ENCODE measurements at regions not wholly inside any gene's neighbourhood (a gene's known extent, or its start where the extent isn't known, plus 50 kb on each side); places are given as distances from the start of the nearest gene placed in this dataset.

GRCh38 chr16:73350707-73351452, 303.0 kb upstream of the ZFHX3 start:
- no peak for DNase-seq (ENCODE audit: low spot score)

DNA sequence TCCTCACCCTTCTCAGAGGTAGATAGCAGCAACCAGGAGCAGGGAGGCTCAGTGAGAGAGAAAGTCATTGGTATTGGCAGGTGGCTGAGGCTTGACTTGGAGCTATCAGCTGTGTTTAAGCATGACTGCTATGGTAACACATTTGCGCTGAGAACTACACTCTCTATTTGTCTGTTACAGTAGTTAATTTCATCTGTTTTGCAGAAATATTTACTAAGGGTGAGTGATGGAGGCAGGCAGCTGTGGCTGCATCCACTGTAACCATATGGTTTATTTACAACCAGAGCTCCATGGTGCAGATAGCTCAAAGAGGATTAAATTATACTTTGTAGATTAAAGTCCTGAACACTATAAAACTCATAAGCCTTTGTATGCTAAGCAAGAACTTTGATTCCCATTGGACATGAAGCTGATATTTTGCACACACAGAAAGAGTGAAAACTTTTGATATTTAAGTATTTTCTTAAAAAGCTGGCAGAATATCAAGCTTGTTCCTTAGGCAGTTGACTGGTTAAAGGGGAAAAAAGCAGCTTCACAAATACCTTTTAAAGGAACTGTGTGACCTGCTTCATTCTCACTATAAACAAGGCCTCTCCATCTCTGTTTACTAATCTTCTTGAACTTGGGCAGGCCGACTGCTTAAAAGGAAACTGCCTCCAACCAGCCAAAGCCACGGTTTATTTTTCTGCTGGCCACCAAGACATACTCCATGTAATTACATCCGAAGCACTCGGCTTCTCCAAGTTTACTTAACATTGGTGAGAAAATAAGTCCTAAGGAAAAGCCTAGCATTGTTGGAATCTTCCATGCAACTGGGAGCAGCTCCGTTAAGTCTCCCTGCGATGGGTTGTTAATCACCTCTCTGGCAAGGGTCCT, 299.8 kb upstream of the ZFHX3 start:
- DNase-seq (ENCODE audit: low spot score) = no peak

GRCh38 chr16:73339821-73340220, 291.9 kb upstream of the ZFHX3 start:
- DNase-seq (ENCODE audit: low spot score) = no peak

DNA sequence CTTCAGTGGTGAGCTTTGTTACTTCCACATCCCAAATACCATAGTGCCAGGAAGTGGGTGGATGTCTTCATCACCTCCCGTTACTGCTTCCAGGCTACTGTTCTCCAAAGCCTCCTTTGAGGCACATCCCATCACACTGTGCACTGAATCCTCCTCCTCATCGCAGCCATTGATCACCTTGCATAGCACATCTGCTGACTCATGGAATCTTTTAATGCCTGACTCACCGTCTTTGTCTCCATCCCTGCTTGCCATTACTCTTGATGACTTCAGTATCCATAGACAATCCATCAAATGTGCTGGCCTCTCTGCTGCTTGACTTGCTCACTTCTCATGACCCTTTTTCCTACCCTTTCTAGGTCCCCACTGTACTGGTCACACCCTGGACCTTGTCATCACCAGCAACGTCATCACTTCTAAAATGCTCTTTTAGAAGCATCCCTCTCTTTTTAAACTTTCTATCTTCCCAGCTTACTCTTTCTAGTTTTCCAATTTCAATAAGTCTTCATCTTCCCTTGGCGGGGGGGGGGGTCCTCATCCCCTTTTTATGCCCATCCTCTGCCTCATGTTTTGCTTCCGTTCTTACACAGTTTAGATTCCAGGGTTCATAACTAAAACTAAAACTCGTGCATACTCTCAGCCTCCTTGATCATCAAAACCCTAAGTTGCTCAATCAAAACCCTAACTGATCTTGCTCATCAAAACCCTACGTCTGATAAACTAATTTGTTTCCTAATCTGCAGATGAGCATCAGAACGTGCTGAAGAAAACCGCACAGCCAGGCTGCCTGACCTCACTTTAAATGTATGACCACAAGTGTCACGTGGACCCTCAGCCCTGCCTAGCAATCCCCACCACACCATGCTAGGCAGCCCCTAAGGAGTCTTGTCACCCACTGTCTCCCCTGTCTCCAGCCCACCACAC, 289.7 kb upstream of the ZFHX3 start:
- peak; percentile 30 for DNase-seq (ENCODE audit: low spot score)

DNA sequence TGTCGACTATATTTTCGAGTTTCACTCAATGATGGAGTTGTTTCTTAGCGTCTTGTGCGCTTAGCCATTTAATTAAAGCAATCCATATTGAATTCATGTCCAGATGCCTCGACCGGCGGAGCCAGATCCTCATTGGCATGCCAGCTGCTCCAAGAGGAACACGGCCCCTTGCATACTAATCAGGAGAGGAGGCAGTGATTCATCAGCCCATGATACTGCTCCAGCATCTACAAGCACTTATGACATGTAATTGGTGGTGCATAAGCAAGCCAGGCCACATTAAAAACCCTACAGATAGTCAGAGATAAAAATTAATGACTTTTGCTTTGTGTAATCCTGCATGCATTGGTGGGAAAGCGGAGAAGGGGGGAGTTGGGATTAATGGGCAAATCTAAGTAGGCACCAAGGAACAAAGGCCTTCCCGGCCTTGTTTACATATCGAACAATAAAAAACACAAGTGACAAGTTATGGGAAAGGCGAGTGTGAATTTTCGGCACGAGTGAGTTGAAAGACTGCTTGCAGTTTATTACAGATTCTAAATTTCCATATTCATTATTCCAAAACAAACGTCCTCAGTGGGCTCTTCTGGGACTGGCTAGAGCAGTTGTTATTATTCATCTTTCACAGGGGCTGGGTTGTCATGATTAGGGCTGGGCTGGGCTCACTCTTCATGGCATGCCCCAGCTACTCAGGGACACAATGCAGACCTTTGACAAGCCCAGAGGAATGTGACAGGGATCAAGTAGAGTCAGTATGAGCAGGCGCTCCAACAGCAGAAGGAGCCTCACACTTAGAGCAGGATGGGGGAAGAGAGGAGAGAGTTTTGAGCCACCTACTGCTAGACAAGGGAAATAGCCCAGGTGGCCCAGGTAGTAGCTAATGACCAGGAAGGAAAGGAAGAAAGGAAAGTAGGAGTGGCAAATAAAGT, 281.7 kb upstream of the ZFHX3 start:
- no peak for DNase-seq (ENCODE audit: low spot score)

DNA sequence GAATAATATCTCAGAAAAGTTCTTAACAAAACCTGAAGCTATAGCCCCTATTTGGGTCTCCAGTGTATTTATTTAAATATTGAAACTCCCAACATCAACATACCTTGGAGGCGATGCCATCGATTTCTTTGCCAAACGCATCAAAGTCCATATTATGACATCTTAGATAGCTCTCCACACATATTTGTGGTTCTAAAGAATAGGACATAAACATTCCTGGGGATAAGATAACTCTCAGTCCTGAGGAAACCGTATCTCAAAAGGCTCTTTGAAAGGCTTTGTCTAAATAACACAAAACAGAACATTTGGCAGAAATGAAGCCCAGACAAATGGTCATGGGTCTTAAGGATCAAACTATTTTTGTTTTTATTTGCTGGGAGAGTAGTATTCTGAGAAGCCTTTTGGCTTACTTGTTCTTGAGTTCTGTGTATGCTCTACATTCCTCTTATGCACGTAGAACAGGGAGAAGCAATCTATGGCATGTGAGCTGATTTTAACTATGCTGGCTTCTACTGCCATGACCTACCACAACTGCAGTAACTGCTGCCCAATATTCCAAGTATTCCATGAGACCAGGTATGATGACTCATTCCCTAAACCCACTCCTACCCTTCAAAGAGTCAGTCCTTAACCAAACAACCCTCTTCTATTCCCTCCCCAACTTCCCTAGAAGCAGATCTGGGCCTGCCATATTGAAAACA, 279.0 kb upstream of the ZFHX3 start:
- no peak for DNase-seq (ENCODE audit: low spot score)

DNA sequence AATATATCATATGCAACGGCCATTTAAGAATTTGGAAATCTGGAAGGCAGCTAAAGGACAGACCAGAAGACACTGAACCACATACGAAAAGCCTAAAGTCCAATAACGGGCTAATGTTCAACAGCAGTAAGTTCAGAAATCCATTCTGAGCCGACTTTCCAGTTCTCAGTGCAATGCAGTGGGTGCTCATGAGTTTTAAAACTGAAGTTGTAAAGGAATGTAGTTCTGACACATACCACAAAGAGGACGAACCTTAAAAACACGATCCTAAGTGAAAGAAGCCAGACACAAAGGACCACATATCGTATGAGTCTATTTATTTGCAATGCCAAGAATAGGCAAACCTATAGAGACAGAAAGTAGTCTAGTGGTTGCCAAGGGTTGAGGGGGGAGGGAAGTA, 278.3 kb upstream of the ZFHX3 start:
- no peak for DNase-seq (ENCODE audit: low spot score)

GRCh38 chr16:73323880-73324279, 276.0 kb upstream of the ZFHX3 start:
- DNase-seq (ENCODE audit: low spot score) = no peak

DNA sequence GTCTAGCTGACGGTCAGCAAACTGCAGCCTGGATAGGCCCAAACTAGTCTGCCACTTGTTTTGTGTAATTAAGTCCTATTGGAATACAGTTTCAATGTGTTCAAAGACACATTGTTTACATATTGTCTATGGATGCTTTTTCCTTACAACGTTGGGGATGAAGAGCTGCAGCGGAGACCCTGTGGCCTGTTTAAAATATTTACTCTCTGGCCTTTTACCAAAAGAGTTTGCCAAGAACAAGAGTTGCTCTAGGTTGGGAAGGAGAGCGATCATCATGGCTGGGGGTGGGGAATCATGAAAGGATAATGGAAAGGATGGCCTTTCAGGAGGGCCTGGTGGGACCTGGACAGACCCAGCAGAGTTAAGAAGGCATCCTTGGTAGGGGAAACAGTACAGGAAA, 274.9 kb upstream of the ZFHX3 start:
- DNase-seq (ENCODE audit: low spot score) = no peak

DNA sequence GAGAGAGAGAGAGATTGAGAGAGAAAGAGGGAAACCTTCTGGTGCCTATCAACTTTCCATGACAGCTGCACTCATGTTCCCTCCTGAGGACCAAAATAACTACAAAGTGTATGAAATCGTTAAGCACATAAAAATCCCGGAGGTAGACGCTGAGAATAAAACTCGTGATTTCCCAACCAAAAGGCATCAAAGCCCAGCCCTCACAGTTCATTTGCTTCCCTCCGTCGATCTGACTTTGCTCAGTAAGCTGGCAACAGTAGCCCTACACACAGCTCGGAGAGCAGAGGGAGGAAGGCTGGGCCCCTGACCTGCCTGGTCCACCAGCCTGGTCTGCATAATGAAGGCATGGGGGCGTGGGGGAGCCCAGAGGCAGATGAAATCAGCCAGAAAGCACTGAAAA, 273.9 kb upstream of the ZFHX3 start:
- no peak for DNase-seq (ENCODE audit: low spot score)

GRCh38 chr16:73319737-73320136, 271.8 kb upstream of the ZFHX3 start:
- no peak for DNase-seq (ENCODE audit: low spot score)

GRCh38 chr16:73319261-73319660, 271.3 kb upstream of the ZFHX3 start:
- no peak for DNase-seq (ENCODE audit: low spot score)

DNA sequence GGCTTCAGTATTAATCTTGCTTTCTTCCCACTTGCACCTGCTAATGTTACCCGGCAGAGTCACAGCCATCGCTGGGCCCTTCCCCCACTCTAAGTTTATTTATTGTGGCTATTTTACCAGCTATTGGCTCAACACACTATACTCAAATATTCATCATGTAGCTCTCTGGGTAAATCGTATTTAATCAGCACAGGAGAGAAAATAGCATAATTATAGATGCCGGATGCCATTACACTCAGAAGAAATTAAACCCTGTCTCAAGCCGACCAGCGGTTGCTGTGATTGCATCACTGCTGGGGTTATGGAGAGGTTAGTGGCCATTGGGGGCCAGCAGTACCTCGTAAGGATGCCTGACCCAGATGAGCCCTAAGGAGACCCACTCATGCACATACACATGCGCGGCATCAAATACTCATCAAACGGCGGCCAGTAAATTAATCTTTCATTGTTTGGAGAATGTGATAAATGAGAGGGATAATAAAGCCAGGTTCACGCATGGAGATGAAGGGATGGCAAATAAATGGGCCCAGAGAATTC, 269.5 kb upstream of the ZFHX3 start:
- no peak for DNase-seq (ENCODE audit: low spot score)

- no peak for DNase-seq (ENCODE audit: low spot score)
Measured at GRCh38 chr16:73315645-73316044, 267.7 kb upstream of the ZFHX3 start.

DNA sequence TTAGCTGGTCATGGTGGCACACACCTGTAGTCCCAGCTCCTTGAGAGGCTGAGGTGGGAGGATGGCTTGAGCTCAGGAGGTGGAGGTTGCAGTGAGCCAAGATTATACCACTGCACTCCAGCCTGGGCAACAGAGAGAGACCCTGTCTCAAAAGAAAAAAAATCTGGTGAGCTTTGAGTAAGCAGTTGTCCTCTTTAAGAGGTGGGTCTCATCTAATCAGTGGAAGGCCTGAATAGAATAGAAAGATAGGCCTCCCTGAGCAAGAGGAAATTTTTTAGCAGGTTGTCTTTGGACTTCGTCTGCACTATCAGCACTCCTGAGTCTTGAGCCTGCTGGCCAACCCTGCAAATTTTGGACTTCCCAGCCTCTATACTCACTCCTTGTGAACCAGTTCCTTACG, 266.0 kb upstream of the ZFHX3 start:
- DNase-seq (ENCODE audit: low spot score) = no peak

DNA sequence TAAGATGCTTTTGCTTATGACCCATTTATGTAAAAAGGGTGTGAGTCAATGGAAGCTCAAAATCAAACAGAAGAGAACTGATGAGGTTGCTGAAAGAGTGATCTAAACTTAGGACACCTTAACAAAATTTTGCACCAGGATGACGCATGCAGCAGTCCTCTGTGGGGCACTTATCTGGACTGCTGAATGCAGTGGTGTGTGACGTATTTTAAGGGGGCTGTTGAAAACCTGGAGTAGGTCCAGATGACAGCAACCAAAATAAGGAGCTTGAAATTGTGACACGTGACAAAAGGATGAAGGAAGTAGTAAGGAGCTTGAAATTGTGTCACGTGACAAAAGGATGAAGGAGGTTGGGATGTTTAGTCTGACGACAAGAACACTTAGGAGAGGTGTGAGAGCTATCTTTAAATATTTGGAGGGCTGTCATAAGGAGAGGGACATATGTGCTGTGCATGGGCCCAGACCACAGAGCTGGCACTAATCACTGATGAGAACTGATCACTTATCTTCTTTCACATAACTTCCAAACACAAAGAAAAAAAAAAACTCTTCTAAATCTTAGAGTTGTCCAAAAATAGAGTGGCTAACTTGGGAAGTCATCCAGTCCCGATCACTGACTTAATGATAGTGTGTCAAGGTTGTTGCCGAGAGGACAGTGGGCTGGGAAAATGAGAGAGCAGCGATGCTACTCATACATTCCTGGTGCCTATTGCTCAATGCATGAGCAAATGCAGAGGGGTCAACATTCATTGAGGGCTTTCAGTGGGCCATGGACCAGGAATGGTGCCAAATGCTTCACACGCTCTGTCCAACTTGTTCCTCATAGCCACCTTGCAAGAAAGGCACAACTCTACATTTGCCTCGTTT, 264.2 kb upstream of the ZFHX3 start:
- no peak for DNase-seq (ENCODE audit: low spot score)

- DNase-seq (ENCODE audit: low spot score) = no peak
Measured at GRCh38 chr16:73308771-73309170, 260.8 kb upstream of the ZFHX3 start.

DNA sequence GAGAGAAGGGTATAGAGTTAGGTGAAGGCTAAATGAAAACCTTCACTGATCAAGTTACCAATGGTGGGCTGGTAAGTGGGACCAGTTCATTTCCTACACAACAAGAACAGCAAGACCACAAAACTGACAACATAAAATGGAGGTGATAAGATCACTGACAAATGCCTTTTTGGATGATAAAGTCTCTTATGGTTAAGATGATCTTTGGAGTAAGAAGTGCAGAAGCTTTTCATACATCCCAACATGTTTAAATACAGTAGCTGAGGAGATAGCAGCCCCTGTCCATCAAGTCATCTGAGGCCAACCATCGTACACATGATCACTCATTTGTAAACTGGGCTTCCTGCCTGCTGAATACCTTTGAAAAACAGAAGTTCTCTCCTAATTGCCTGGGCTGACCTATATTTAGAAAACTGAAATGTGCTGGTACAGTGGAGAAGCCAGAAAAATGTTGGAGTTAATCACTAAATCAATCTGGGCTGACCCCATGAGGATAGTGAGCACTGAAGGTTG, 259.0 kb upstream of the ZFHX3 start:
- no peak for DNase-seq (ENCODE audit: low spot score)
